DMS 273 (cell line): ENCODE measurements at regions not wholly inside any gene's neighbourhood (a gene's known extent, or its start where the extent isn't known, plus 50 kb on each side); places are given as distances from the start of the nearest gene placed in this dataset.

Experiments used
- DNase-seq: peaks from one replicate; lab custom pipeline; 2025; ENCODE audit not compliant: unreplicated experiment; lab: John Stamatoyannopoulos, UW

GRCh38 chr6:123747515-123747914 lies 56.1 kb upstream of the NKAIN2 start:
- DNase-seq = no peak

GRCh38 chr6:123745895-123746294 lies 57.8 kb upstream of the NKAIN2 start:
- no peak for DNase-seq

DNA sequence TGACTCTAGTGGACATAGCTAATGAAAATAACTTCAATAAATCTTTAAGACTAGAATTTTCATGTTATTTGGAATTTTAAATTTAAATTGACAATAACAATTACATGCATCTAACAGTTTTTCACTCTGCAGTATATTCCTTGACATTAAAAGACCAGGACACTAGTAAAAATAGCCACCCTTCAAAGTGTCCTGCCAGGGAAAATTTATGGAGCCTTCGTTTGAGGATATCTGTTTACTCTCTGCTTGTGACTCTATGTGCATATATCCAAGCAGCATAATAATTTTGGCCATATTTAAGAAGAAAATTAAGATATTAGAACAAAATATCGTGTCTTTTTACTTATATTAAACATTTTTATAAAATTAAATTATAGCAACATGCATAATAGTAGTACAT lies 58.8 kb upstream of the NKAIN2 start:
- no peak for DNase-seq

DNA sequence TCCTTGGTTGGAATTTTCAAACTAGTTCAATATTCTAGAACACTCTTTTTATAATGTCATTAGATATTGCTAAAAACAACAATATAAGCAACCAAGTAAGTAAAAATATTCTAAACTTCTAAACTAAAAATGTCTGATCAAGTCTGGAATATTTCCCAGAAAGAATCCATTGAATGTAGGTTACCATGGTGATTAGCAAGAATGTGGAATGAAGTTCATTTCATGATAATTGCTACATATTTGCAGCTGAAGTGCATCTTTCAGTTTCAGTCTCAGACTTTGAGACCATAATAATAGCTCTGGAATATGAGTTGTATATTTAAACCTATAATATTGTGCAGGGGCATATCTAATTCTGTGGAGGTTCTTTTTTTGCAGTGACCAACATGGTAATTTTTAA lies 61.0 kb upstream of the NKAIN2 start:
- no peak for DNase-seq

- DNase-seq = no peak
Observed at GRCh38 chr6:123733180-123733579, 70.5 kb upstream of the NKAIN2 start.

- DNase-seq = no peak
Observed at GRCh38 chr6:123716506-123716905, 79.8 kb upstream of the TRDN start.

- peak; percentile 57 for DNase-seq
Observed at GRCh38 chr6:123715006-123715863, 78.5 kb upstream of the TRDN start.

GRCh38 chr6:123712831-123713230 lies 76.1 kb upstream of the TRDN start:
- peak; percentile 51 for DNase-seq

DNA sequence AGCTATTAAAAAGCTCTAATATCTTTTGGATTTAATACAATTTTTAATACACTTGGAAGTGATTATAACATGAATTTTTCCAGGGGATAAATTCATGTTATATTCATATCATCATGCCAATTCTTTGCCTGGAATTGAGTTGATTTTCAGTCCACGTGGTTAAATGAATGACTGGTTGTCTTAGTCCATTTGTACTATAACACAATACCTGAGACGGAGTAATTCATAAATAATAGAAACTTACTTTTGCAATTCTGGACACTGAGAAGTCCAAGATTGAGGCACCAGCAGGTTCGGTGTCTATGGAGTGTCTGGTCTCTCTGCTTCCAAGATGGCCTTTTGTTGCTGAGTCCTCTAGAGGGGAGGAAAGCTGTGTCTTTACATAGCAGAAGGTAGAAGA lies 66.2 kb upstream of the TRDN start:
- no peak for DNase-seq

DNA sequence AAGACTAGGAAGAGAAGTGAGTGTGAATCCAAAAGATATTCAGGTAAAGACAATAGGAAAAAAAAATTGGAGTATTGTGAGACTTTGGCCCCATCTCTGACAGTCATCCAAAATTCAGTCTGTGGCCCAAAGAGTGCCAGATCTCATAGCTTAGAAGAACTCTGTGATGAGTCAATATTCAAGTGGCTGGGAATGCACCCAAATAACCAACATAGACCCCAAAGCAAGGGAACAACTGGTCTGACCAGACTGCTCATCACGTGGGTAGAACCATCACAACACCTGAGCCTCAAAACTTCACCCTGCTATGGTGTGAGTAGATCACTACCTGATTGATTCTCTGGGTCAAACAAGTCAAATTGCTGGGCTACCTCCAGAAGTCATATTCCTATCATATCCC lies 51.1 kb upstream of the TRDN start:
- no peak for DNase-seq
